HG03457 (cell line): ENCODE measurements at regions not wholly inside any gene's neighbourhood (a gene's known extent, or its start where the extent isn't known, plus 50 kb on each side); places are given as distances from the start of the nearest gene placed in this dataset.
A peak's percentile ranks its signal among the peaks of the same experiment; 100 is the strongest.
"Not testable (repeated sequence)": the region's sequence is repeated elsewhere in the genome, so short reads cannot be mapped to it uniquely, and the experiment has no call there.

Source experiments
- ATAC-seq: cut with Tn5 transposase; IDR thresholded peaks from one replicate; pipeline ENCODE4 v1.9.1; 2021; ENCODE audit warnings: moderate number of reproducible peaks; ENCODE audit not compliant: unreplicated experiment

DNA sequence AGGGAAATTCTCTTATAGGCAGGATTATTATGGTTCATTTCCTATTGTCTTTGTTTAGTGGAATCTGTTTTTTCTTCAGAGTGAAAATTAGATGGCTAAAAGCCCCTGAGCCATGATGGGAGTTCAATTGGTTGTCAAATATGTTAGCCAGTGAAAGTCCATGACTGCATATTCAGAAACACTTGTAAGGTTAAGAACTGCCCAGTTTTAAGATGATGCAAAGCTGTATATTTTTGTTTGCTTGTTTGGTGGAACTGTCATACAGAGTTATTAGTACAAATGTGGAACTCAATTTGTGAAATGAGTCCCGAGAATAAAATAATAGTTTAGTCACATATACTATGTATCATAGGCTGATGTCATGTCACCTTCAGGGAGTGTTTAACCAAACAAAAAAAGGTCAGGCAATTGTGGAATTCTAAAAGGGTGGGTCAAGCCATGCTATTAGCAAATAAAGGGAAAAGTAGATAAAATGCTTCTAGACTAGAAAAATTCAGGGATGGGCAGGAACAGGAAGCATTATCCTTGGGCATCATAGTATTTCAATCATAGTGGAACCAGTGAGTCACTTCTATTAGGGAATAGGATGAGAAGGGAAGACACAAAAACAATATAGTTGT lies 248.3 kb upstream of the SLITRK1 start:
- no peak for ATAC-seq

- no peak for ATAC-seq
These were observed 247.7 kb upstream of the SLITRK1 start for GRCh38 chr13:84129966-84130365.

- ATAC-seq = no peak
These were observed 245.4 kb upstream of the SLITRK1 start for GRCh38 chr13:84127597-84128128.

DNA sequence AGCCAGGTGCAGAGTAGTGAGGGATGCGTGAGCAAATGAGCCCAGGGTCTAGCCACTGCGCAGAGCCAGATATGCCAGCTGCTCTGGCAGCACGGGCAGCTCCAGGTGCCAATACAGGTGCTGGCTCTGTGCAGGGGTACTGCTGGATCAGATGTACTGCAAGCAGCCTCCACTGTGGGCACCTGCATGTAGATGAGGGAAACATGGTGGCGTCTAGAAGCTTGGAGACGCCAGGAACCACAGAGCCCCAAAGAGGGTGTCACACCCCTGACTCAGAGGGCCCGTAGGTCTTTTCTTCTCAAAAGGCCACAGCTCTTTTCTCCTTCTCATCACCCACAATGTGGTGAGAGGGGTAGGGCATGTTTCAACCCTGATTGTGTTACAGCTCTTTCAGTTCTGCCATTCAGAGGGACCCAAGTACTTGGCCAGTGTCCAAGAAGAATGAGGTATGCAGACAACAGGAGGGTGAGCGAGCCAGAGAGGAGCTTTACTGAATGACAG lies 244.4 kb upstream of the SLITRK1 start:
- peak; percentile 51 for ATAC-seq

- ATAC-seq = no peak
These were observed 239.2 kb upstream of the SLITRK1 start for GRCh38 chr13:84121456-84121855.

GRCh38 chr13:84118839-84119409 lies 236.7 kb upstream of the SLITRK1 start:
- ATAC-seq = no peak

DNA sequence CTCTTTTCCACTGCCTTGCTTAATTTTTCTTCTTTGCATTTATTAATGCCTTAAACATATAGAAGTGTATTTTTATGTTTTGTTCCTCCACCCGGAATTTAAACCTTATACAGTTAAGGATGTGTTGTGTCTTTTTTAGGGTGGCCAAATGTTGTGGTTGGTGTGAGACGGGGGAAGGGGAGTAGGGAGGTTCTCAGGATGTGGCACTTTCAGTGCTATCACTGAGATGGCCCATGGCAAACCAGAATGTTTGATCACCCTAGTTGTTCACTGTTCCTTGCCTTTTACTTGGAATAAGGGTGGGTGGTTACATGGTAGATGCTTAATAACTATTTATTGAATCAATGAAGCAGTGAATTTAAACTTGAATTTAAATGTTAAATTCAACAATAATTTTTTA lies 216.0 kb upstream of the SLITRK1 start:
- no peak for ATAC-seq

DNA sequence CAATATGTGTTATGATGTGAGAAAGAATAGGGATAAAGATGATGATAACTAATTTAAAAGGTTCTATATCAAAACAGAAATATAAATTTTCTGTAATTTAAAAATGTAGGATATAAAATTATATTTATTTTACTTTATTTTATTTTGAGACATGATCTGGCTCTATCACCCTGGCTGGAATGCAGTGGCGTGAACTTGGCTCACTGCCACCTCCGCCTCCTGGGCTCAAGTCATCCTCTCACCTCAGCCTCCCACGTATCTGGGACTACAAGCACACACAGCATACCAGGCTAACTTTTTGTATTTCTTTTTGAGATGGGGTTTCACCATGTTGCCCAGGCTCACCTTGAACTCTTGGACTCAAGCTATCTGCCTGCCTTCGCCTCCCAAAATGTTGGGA lies 214.9 kb upstream of the SLITRK1 start:
- no peak for ATAC-seq

DNA sequence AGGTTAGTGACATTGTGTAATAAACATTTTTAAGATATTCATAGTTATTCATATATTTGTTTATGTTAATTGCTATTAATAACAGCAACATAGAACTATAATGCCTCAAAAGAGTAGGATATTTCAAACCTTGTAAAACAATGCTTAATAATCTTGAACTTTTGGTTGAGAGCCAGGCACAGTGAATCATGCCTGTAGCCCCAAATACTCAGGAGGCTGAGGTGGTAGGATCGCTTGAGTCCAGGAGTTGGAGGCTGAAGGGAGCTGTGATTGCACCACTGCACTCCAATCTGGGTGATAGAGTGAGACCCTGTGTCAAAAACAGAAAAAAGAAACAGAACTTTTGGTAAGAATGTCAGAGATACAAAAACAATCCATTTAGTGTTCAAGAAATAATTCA lies 213.9 kb upstream of the SLITRK1 start:
- ATAC-seq = no peak

DNA sequence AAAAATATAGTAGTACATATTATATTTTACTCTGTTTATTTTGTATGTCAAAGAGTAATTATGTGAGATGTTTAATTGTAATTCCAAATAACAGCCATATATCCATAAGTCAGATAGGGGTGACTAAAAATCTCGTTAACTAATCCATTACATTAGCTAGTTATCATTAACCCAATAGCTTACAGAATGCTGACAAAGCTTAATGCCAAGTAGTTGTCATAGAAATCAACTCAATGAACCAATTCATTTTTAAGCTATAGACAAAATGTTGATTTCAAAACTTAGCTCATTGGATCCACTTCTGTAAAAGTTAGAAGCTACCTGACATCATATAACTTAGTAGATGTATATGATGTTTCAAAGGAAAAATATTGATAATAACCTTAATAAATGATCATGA lies 206.7 kb upstream of the SLITRK1 start:
- no peak for ATAC-seq

- ATAC-seq = no peak
These were observed 204.5 kb upstream of the SLITRK1 start for GRCh38 chr13:84086847-84087162.

GRCh38 chr13:84086098-84086846 lies 204.0 kb upstream of the SLITRK1 start:
- not testable (repeated sequence) for ATAC-seq

DNA sequence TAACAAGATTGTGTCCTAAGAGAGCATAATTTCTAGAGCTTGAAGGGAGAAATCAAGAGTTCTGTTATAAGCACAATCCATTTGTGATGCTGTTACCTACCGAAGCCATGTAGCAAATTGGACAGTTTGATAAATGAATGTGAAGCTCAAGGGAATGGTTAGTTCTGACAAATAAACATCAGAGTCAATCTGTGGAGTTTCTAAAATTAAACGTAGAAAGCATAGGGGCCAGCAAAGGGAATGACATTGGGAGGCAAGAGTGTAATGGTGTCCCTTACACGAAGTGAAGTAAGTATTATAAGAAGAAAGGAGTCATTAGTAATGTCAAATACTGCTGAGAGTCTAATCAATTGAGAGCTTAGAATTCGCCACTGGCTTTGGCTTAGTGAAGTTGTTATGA lies 200.2 kb upstream of the SLITRK1 start:
- no peak for ATAC-seq

GRCh38 chr13:84080748-84081530 lies 198.7 kb upstream of the SLITRK1 start:
- ATAC-seq = no peak

- ATAC-seq = no peak
These were observed 195.0 kb upstream of the SLITRK1 start for GRCh38 chr13:84077271-84077670.

GRCh38 chr13:84076280-84076679 lies 194.0 kb upstream of the SLITRK1 start:
- ATAC-seq = no peak

- no peak for ATAC-seq
These were observed 168.3 kb upstream of the SLITRK1 start for GRCh38 chr13:84050536-84050935.

DNA sequence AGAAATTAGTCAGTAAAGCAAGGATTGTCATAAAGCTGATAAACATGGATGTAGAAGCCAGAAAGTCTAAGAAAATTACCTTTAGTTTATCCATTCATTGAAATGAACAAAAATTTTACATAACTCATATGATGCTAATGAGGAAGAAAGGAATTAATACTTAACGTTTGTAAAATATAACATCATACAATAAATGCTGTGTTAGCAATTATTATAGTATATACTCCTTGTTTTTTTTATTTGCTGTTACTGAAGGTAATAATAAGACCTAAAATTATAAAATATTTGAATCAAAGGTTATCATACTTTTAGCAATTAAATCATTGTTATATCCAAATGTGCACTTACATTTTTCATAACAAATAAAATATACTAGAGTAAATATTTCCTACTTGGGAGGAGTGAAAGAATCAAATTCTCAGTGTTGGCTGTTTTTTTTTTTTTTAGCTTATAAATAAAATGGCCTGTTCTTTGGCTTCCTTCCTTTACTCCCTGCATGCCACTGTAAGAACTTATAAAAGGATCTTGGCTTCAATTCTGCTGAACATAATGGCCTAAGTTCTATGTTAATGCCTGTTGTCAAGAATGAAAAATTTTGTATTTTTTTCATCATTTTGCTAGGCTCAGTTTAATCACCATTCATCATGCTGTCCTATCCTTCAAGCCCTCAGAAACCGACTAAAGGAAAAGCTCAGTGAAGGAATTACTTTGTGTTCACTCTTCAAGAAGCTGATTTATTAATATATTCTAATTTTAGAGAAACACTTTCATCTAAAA lies 167.4 kb upstream of the SLITRK1 start:
- ATAC-seq = no peak

GRCh38 chr13:84044805-84045204 lies 162.5 kb upstream of the SLITRK1 start:
- ATAC-seq = no peak

DNA sequence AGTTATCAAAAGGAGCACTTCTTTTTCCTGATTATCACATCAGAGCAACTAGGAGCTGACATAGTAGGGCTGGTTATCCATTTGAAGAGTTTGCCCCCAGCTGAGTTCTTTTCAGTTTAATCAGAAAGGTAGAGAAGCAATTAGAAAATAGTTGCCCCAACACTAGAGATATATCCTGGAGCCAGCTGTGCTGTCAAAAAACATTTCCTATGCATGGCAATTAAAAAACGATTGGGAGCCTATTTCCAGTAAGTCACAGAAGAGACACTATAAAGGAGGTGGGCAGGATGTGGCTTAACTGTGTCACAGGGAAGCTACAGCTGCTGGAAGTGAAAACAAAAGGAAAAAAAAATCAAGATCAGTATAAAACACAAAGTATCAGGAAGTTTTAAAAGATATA lies 155.7 kb upstream of the SLITRK1 start:
- no peak for ATAC-seq

- ATAC-seq = no peak
These were observed 149.8 kb upstream of the SLITRK1 start for GRCh38 chr13:84032116-84032515.
